Stimulated activated CD8-positive, alpha-beta memory T cell treated with anti-CD3 and anti-CD28 coated beads, Interleukin-7, amount 100 ng/mL, for 48 hours (primary cell): ENCODE measurements at regions not wholly inside any gene's neighbourhood (a gene's known extent, or its start where the extent isn't known, plus 50 kb on each side); places are given as distances from the start of the nearest gene placed in this dataset.

Experiments used
- DNase-seq, 2 donors: peaks; one replicate each; pipeline ENCODE4 v3.0.0-alpha.2; 2020; ENCODE audit warnings: low read depth in 1 of 2; ENCODE audit errors: extremely low read depth in 1 of 2

DNA sequence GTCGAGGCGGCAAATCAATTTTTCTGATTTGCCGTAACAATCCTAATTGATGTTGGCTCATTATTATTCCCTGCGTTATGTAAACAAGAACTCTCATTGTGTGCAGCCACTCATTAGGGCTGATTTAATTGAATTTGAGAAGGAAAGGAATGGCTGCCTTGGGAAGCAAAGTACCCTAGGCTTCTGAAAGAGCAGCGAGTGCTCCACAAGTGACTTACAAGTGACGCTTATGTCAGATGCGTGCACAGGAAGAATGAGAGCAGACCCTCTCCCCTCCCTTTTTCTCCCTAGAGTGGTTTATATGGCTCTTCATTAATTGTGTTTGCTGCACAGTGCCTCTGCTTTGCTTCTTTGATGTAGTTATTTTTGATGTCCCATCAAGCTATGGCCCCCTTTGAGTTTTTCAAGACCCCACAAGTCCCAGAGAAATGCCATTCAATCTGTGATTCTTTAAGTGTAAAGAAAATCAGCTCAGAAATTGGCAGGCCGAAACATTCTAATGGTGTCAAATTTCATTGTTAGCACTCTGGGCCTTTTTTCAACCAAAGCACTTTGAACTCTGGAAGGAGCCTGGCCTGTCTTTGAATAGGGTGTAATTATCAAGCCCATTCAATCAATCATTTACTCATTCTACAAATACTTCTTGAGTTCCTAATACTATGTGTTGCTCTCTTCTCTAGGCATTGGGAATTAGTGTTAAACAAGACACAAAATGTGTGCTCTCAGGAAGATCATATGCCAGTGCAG is 86.8 kb upstream of the VAV3 start:
- DNase-seq: no peak

DNA sequence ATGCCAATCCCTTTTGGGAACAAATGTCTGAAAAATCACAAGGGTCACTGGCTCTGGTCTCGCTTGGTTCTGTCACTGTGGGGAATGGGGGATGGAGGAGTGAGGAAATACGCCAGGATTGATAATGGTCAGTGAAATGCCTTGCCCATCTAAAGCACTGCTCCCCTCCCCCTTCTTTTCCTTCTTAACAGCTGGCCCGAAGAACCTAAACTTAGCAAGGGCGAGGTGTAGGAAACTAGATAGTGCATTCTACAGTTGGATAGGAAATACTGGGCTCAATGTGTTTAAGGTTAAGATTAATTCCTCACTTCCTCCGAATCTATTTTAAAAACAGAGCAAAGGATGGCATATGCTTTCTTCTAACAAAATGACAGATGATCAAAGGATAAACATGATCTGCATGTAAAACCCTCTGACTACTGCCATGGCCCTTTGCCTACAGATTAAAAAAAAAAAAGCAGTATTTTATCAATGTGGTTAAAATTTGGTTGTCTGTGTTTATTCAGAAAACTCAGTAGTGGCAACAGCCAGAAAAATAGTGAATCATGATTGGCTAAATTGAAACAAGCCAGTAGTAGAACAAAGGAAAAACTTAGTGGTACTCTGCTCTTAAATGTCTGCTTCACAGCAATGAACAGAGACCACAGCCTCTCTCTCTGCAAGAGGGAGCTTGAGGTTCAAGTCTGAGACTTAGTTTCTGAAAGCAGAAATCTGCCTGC is 86.1 kb upstream of the VAV3 start:
- DNase-seq: no peak

DNA sequence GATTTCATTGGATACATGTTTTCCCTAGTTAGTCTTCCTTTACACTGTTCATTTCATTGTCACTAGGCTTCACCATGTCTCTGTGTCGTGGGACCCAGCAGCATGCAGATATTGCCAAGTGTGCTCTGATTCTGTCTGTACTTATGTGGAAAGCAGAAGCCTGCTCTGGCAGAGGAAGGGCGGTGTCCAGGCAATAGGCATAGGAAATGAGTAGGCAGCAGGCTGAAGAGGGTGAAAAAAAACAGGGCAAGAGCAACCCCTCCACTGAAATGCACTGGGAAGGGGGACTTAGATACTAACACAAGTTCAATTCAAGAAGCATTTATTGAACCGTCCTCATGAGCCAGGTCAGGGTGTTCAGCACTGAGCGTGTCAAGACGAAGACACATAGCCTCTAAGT is 85.2 kb upstream of the VAV3 start:
- no peak for DNase-seq

DNA sequence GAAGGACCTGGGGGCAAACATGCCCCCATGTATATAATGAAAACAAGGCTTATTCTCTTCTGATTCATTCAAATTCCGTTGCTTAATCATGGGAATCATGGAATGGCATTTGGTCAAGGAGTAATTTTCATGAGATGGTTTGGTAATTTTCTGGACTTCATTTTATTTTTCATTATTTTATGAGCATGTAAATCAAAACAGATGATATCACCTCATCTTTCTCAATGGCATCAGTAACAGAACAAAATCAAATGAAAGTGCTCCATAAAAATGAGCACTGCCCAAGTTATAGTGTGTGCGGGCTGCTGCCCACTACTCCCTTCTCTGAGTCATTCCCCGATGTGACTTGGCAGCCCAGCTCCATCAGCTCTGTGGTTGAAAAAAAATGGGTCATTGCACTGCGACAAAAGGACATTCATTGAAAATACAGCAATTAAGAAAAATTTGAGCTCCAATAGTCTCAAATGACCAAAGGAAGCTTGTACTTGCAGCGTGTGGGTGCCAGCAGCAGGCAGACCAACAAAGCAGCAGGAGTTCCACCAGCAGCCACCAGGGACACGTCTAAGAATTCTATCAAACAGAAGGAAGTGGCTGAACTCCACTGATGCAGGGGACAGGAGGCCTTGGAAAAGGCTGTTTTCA is 84.3 kb upstream of the VAV3 start:
- DNase-seq: no peak

DNA sequence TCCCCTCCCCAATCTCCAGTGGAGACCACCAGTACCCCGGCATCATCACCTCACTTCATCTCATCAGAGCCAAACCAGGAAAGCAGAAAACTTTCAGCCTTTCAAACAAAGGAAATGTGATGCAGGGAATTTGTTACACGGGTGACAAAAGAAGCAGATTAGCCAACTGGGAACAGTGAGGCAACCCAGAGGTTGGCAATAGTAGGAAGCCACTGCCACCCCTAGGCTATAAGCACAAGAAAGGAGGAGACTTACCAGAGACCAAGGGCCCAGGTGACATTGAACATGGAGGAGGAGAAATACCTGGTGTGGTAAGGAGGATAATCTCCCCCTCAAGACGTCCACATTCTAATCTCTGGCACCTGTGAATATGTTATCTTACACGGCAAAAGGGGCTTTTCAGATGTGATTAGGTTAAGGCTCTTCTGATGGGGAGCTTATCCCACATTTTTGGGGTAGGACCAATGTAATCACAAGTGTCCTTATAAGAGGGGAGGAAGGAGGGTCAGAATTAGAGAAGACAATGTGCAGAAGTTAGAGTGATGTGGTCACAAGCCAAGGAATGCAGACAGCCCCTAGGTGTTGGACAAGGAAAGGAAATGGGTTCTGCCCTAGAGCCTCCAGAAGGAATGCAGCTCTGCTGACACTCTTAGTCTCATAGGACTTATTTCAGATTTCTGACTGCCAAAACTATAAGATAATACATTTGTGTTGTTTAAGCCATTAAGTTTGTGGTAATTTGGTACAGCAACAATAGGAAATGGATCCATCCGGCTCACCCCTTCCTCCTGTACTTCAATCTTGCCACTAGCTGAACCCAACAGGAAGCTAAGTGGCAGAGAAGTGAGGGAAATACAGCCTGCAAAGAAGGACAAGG is 83.6 kb upstream of the VAV3 start:
- DNase-seq: no peak

DNA sequence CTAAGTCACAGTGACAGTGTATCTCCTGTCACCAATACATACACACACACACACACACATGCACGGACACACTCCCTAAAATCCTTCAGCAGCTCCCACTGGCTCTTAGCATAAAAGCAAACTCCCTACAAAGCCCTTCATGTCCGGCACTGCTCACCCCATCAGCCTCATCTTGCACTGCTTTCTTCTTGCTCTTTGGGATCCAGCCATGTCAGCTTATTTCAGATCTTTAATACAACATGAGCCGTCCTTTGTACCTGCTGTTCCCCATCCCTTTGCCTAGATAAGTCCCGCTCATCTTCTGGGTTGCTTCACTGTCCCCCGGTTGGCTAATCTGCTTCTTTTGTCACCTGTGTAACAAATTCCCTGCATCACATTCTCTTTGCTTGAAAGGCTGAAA is 82.1 kb upstream of the VAV3 start:
- no peak for DNase-seq

DNA sequence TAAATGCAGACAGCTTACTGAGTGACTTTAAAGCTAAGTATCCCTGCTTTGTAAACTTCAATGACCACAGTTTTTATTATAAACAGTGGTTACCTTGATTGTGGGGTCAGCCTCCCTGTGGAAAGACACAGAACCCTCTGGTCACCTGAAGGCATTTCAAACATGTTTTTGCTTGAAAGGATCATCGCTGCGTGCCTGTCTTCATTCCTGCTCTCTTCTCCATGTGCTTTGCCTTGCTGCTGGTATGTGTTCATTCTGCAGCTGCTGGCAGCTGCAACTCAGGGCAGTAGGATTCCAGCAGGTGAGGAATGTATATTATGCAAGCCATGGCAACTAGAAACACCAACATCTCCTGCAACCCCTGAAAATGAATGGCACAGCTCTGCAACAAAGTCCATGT is 81.0 kb upstream of the VAV3 start:
- no peak for DNase-seq

DNA sequence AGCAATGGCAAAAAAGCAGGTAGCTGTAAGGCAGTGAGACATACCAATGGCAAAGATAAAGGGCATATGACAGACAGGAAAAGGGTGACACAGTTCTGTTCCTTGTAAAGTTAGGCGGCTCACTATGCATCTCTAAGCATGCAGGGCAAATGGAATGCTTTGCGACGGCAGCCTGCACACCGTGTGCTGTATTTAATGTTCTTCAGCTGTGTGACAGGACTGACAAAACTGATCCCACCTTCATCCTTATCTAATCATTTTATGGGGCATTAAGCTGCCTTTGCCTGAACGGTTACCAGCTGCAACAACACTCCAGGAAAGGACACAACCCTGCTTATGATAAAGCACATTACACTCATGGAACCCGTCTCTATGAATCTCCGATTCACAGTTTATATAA is 80.5 kb upstream of the VAV3 start:
- no peak for DNase-seq

DNA sequence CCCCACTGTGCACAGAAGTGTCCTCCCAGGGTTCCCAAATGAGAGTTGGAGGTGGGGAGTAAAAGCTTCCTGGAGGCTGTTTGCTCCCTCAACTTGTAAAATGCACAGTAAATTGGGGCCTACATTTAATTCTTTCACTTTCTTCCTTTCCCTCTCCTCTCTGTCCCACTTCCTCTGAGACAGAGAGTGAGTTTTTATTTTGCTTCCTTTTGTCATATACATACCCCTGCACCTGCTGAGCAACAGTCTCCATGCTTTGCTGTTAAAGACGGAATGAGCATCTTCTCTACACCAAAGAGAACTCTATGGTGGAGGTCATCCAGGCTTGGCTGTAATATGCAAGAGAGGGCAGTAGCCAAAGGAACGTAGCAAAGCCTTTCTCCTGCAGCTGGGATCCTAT is 79.3 kb upstream of the VAV3 start:
- DNase-seq: no peak

DNA sequence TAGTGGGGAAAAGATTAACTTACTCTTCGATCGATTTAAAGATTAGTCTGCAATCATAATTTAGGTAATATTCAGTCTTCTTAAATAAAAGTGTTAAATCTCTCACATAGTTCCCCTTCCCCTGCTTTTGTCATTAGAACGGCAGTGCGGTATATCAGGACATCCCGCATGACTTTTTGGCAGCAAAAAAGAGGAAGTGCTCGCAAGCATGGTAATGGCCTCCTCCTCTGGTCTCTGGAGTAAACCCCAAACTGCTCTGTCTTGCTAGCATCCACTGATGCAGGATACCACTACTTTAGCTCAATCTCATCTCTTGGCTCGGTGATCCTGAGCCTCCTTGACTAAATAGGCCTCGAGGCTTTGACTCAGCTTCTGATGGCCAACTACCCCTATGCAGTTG is 78.7 kb upstream of the VAV3 start:
- no peak for DNase-seq

DNA sequence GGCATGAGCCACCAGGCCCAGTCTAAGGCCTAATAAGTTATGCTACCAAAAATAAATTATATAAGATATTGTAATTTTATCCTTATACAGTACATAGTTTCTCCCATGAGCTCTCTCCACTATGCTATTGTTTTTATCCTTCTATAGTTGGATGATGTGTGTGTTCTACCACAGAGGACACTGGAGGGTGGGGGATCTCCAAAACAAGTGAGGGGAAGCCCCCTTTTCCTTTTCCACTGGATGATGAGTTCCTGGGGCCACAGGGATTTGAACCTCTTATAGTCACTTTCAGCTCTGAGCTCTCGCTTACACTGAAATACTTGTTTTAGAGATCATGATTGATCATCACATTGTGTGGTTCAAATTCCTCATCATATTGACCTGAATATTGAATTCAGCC is 77.6 kb upstream of the VAV3 start:
- DNase-seq: no peak

DNA sequence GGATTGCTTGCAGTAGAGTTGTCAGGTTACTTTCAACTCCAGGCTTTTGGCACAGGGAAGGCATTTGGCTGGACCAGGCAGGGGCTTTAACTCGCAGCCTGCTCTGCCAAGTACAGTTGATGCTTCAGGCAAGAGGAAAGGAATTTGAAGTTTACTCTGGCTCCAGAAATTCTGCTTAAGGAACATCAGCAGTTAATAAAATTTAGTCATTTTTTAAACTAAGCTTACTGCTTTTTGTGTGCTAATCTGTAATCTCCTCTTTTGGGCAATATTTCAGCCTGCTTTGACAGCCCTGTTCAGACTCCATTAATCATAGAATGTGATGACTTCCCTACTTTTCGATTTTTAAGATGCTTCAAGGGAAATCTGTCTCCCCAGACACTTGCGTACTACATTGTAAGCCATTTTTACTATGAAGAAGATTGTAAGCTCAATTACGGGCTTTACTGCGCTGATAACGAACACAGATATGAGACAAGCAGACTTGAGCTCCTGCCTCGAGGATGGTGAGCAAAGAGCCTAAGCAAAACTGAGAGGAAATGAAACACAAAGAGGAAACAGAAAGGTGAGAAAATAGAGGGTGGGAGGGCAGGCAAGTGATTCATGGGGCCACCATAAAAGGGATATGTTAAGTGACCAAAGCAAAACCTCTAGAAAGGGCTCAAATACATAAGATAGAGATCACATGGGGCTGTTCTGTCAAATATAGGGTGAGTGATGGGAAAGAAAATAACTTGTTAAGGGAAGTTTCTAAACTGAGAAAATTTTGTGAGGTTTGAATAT is 76.6 kb upstream of the VAV3 start:
- DNase-seq: no peak

DNA sequence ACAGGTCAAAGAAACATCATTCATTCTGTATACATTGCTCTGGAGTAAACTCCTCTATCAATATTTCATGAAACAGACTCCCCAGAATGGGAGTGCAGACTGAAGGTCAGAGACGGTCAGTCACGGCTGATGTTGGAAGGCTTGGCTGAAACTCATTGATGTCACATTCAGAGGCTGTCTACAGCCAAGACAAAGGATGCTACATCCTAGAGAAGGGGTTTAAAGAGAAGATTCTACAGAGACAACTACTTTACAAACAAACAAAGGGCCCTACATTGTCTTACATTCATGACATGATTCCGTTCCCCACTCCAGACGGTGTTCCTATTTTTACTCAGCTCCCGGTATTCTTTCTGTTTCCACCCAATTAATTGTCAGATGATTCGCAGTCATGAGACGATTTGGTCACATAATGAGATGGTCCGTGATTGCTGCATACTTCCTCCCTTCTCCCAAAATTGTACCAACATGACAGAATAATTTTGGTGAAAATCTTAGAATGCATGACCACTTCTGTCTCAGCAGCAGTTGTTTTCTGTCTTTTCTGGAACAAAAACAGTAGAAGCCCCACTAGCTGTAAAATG is 73.8 kb upstream of the VAV3 start:
- no peak for DNase-seq

DNA sequence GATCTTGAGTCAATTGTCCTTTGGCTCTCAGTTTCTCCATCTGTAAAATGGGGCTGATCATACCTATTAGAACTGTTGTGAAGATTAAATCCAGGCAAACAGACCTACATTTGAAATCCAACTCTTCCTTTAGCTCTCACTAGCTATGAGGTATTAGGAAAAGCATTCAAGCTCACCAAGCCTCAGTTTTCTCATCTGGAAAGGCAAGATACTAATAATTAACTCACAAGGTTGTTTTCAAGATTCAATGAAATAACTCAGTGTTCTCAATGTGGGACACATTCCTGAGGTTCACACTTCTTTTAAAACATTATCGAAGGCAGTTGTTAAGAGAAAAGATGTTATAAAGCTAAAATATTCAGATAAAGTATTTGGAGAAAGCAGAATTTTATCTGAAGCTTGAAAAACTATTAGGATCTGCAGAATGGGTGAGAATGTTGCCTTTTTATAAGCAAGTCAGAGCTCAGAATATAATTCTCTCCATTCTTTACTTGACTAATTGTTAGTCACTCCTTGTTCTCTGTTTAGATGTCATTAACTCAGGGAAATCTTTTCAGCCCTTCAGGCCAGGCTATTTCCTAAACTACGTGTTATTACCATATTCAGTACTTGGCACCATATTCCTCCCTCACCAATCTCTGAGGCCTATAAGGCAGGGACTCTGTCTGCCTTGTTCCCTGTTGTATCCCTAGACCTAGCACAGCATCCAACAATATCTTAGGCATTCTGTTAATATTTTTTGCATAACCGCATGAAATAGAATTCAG is 72.0 kb upstream of the VAV3 start:
- no peak for DNase-seq

DNA sequence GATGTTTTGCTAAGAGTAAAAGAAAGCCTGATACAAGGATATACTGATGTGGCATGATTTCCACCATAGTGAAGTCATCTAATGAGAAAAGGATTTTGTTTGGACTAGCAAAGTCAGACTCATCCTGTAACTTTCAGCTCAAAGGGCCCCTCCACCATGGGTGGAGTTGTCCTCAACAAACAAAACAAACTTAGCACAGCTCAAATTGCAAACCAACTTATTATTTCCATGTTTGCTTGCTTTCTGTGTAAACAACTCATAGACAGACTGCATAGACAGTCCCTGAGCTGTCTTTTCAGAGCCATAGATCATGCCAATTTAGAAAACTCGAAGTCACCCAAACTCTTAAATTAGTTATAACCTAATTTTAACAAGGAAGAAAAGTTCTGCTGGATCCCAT is 69.4 kb upstream of the VAV3 start:
- no peak for DNase-seq

DNA sequence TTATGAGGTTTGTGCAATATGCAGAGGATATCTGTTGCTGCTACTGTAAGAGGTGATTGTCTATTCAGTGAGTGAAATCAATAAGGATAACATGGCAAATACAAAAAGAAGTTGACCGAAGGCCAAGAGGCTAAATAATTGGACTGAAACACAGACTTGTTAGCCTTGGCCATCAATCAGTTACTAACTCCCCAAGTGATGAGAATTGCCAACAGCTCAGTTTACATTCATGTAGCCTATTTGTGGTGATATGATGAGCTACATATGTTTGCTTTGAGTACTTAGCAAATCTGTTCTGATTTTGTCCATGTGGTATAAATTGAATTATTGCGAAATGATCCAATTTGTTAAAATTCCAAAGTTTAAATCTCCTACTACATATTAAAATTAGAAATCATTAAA is 68.6 kb upstream of the VAV3 start:
- DNase-seq: no peak

DNA sequence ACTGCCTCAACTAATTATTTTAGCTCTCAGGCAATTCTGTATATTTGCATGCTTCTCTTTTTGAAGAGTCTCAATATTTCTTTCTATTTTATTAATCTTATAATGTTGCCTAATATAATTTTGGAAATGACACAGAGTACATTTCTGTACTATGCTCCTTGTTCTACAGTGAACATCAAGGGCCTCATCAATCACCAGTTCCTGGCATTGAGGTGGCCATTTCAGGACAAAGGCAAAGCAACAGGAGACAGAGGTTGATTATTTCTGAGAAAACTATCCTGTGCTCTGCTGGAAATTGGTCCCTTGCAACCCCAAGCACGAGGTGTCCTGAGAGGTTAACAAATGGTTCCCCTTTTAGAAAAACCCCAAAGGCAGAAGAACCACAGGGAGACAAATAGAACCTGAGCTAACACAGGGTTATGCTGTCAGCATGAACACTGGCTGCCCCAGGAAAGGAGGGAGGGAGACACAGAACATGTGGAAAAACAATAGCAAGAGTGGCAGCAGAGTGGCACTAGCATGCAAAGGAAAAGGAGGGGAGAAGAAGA is 63.9 kb upstream of the VAV3 start:
- DNase-seq: no peak

DNA sequence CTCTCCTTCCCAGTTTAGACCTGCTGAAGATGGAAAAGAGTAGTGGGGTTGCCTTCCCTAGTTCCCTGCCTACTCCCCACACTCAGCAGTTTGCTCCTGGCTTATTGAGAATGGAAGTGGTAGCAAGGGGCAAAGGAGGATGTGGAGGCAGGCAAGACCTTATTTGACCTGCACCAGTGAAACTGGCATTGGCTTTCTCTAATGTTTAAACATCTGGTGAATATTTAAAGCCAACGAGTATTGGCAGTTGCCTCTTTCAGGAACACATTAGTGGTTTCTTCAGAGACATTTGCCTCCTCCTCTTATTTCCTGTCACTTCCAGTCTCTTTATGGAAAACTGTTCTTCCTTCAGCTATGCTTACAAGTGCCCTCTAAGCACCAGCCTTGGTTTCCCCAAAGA is 62.4 kb upstream of the VAV3 start:
- no peak for DNase-seq

DNA sequence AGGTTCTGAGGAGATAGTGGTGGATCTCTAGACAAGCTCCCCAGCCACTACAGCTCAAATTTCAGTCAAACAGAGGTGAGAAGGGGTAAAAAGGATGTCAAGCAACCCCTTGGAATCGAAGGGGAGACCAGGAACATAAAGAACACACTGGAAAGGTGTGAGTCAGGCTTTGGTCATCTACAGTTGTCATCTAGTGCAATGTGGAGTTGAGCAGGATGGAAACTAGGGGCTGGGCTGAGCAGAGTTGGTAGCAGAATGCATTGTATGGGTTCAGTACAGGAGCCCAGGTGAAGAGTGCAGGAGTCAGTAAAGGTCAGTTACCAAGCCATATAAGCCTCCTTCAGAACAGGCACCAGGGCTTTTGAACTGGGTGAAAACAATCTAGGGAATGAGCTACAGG is 52.7 kb upstream of the VAV3 start:
- DNase-seq: no peak
